Endothelial cell of umbilical vein (primary cell): ENCODE measurements at regions not wholly inside any gene's neighbourhood (a gene's known extent, or its start where the extent isn't known, plus 50 kb on each side); places are given as distances from the start of the nearest gene placed in this dataset.

Experiments
- BruUV-seq: library from RNA; stranded (reverse); fragments of 400-500 nt; replicated peaks from 2 replicates; lab custom pipeline; 2021; lab: Mats Ljungman, UMichigan
- CTCF ChIA-PET: fragments of 300-600, 350-600 bp; sonication (Branson Sonifier 250); formaldehyde crosslinking; loops from one replicate; lab custom pipeline; 2021; ENCODE audit warnings: antibody characterized with exemption, inconsistent platforms; lab: Charles Lee
- POLR2A ChIA-PET: fragments of 300-600, 350-600 bp; sonication (Branson Sonifier 250); formaldehyde crosslinking; loops from one replicate; lab custom pipeline; 2021; ENCODE audit warnings: antibody characterized with exemption, inconsistent platforms; lab: Charles Lee
- DNase-seq: peaks from one replicate; pipeline ENCODE4 v3.0.0-alpha.2; 2011; ENCODE audit warnings: low read depth, low spot score
- FAIRE-seq: peaks from 2 replicates; lab custom pipeline; 2011; peaks lifted over from hg19 to GRCh38; lab: Jason Lieb, UNC
- H2AFZ ChIP-seq: 2 replicates; pipeline ENCODE4 v1.6.0; 2012; ENCODE audit warnings: low read depth, low read length, control low read depth, inconsistent platforms
- H3K27ac ChIP-seq: 2 replicates; pipeline ENCODE4 v1.5.1; 2011; ENCODE audit warnings: low read depth, mild to moderate bottlenecking, control low read depth, low read length, moderate library complexity; ENCODE audit not compliant: insufficient read depth
- H3K27me3 ChIP-seq, 2 experiments: 2 replicates each; pipeline versions ENCODE4 v1.6.0 to v1.6.1; 2011; ENCODE audit warnings: low read length in 2 of 2, mixed read lengths in 1 of 2; ENCODE audit not compliant: control insufficient read depth in 2 of 2, insufficient read depth in 2 of 2
- H3K36me3 ChIP-seq, 2 experiments: 2 replicates in 1 of 2; 3 replicates in 1 of 2; pipeline ENCODE4 v1.5.1; 2011; ENCODE audit warnings: low read length in 2 of 2, mild to moderate bottlenecking in 1 of 2, moderate library complexity in 1 of 2; ENCODE audit not compliant: control insufficient read depth in 2 of 2, insufficient read depth in 2 of 2; ENCODE audit errors: extremely low read depth in 1 of 2
- H3K4me1 ChIP-seq: 3 replicates; pipeline ENCODE4 v1.5.1; 2011; ENCODE audit warnings: mild to moderate bottlenecking, low read length; ENCODE audit not compliant: control insufficient read depth, insufficient read depth; ENCODE audit errors: extremely low read depth
- H3K4me2 ChIP-seq: 2 replicates; pipeline ENCODE4 v1.6.1; 2011; ENCODE audit warnings: low read length, control low read depth, mixed read lengths; ENCODE audit not compliant: insufficient read depth
- H3K4me3 ChIP-seq, 3 experiments: fragments of 200-600 bp in 1 of 3; sonication (generic), shearing (Covaris generic) in 1 of 3; replicated peaks in 1 of 3; 2 replicates each; pipeline ENCODE4 v1.5.1; 2011 to 2016; ENCODE audit warnings: control low read depth in 3 of 3, low read length in 3 of 3, mild to moderate bottlenecking in 2 of 3, inconsistent platforms in 1 of 3, low read depth in 1 of 3, moderate library complexity in 1 of 3; ENCODE audit not compliant: insufficient read depth in 1 of 3
- H3K79me2 ChIP-seq: 2 replicates; pipeline ENCODE4 v1.6.0; 2012; ENCODE audit warnings: low read length, inconsistent platforms; ENCODE audit not compliant: control insufficient read depth, insufficient read depth
- H3K9ac ChIP-seq: replicated peaks from 2 replicates; pipeline ENCODE3; 2011; ENCODE audit warnings: low read length, control low read depth; ENCODE audit not compliant: insufficient read depth; ENCODE audit errors: extremely low read depth
- H3K9me1 ChIP-seq: replicated peaks from 3 replicates; pipeline ENCODE4 v1.6.0; 2011; ENCODE audit warnings: mild to moderate bottlenecking, low read length; ENCODE audit not compliant: control insufficient read depth, insufficient read depth; ENCODE audit errors: extremely low read depth
- H3K9me3 ChIP-seq: replicated peaks from 2 replicates; pipeline ENCODE4 v1.5.1; 2012; ENCODE audit warnings: low read length, inconsistent platforms; ENCODE audit not compliant: control insufficient read depth, insufficient read depth
- H4K20me1 ChIP-seq: replicated peaks from 2 replicates; pipeline ENCODE3; 2011; ENCODE audit warnings: mild to moderate bottlenecking, low read length; ENCODE audit not compliant: control insufficient read depth, insufficient read depth; ENCODE audit errors: extremely low read depth
- CTCF ChIP-seq, 2 donors: IDR thresholded peaks; 1 replicate in 1 of 2; 2 replicates in 1 of 2; pipeline ENCODE4 v1.5.1; 2011; ENCODE audit warnings: low read length in 2 of 2, mild to moderate bottlenecking in 2 of 2, moderate library complexity in 2 of 2, control low read depth in 1 of 2, inconsistent platforms in 1 of 2, low read depth in 1 of 2; ENCODE audit not compliant: insufficient read depth in 1 of 2; ENCODE audit errors: extremely low read depth in 1 of 2
- EZH2 ChIP-seq: IDR thresholded peaks from 2 replicates; pipeline ENCODE4 v1.6.1; 2012; ENCODE audit warnings: borderline replicate concordance, low read depth, mild to moderate bottlenecking, moderate library complexity, low read length, inconsistent platforms; ENCODE audit not compliant: severe bottlenecking
- FOS ChIP-seq: IDR thresholded peaks from 2 replicates; pipeline ENCODE4 v1.6.1; 2011; ENCODE audit warnings: mild to moderate bottlenecking, low read length, moderate library complexity, borderline replicate concordance; ENCODE audit not compliant: insufficient read depth
- GATA2 ChIP-seq: IDR thresholded peaks from 2 replicates; pipeline ENCODE4 v1.7.0; 2011; ENCODE audit warnings: low read depth, mild to moderate bottlenecking, moderate library complexity, mixed read lengths, low read length; ENCODE audit not compliant: insufficient read length, insufficient read depth
- JUN ChIP-seq: IDR thresholded peaks from 2 replicates; pipeline ENCODE4 v1.6.1; 2011; ENCODE audit warnings: borderline replicate concordance, low read depth; ENCODE audit not compliant: insufficient read length, insufficient read depth
- MAX ChIP-seq: IDR thresholded peaks from 2 replicates; pipeline ENCODE4 v1.6.1; 2011; ENCODE audit not compliant: insufficient read depth, insufficient read length
- MYC ChIP-seq: IDR thresholded peaks from one replicate; pipeline ENCODE4 v1.6.1; 2011; ENCODE audit warnings: mild to moderate bottlenecking, low read depth, low read length
- POLR2A ChIP-seq: IDR thresholded peaks from 2 replicates; pipeline ENCODE4 v1.6.1; 2012; ENCODE audit warnings: low read depth, mild to moderate bottlenecking, control low read depth, low read length
- POLR2AphosphoS5 ChIP-seq: IDR thresholded peaks from 2 replicates; pipeline ENCODE4 v1.6.1; 2012; ENCODE audit warnings: low read depth, mild to moderate bottlenecking, control low read depth, low read length, moderate library complexity; ENCODE audit not compliant: insufficient read depth
- dilution Hi-C: fragments of 300-500 bp; cut with MboI; formaldehyde crosslinking; loops from one replicate; pipeline ENCODE4 v1.15.0; 2019; ENCODE audit warnings: low sequenced_read_pairs; ENCODE audit not compliant: extremely low pct_ligation_motif_present
- intact Hi-C: fragments of 100-400 bp; cut with micrococcal nuclease; formaldehyde crosslinking; loops from one replicate; pipeline ENCODE4 v1.10.0; 2022

- FAIRE-seq (no peak), DNase-seq (no peak)
- no peaks in the 10 kb centered on the region for H4K20me1 ChIP-seq
- H3K4me3 ChIP-seq = no peak overlapping the region
- ChIA-PET CTCF (no interaction called here), POLR2A (no interaction called here)
- H3K36me3 ChIP-seq = no peaks in the 10 kb centered on the region
- TF ChIP-seq POLR2A = no peak
- no peak for TF ChIP-seq FOS
- TF ChIP-seq CTCF (IDR thresholded peaks at IDR 0.05; ENCODE audit: extremely low read depth in 1 of 2, insufficient read depth in 1 of 2, low read depth in 1 of 2, low read length in 2 of 2) = no peak
- TF ChIP-seq JUN = no peak
- TF ChIP-seq GATA2 = no peak
- TF ChIP-seq MAX = no peak
- no peak for TF ChIP-seq MYC
- TF ChIP-seq POLR2AphosphoS5 = no peak
- no peak for TF ChIP-seq EZH2
- H3K27me3 ChIP-seq = peaks cover 1 to 15% of the 10 kb centered on the region in 2 experiments
- no peaks in the 10 kb centered on the region for H3K4me1 ChIP-seq
- H2AFZ ChIP-seq = no peak overlapping the region
- H3K79me2 ChIP-seq = no peaks in the 10 kb centered on the region
- no peak overlapping the region for H3K4me2 ChIP-seq
- no peaks in the 10 kb centered on the region for H3K9me1 ChIP-seq
- intact Hi-C loops (no loop called here), dilution Hi-C loops (no loop called here)
- no peaks in the 10 kb centered on the region for H3K9me3 ChIP-seq
- BruUV-seq = no TSS peak
- H3K27ac ChIP-seq = no peak overlapping the region
- H3K9ac ChIP-seq = no peak overlapping the region
Observed at GRCh38 chr13:48775285-48775684, 121.6 kb downstream of the CYSLTR2 start.
